Tongue (tissue), 1 donor: ENCODE measurements at regions not wholly inside any gene's neighbourhood (a gene's known extent, or its start where the extent isn't known, plus 50 kb on each side); places are given as distances from the start of the nearest gene placed in this dataset.
A peak's percentile ranks its signal among the peaks of the same experiment; 100 is the strongest.

ENCODE experiments used
- DNase-seq: peaks from one replicate; pipeline ENCODE4 v3.0.0-alpha.2; 2015

- peak; percentile 65 for DNase-seq
Observed at GRCh38 chrX:30504309-30504708, 73.3 kb downstream of the TASL start.

- no peak for DNase-seq
Observed at GRCh38 chrX:30495468-30495867, 82.1 kb downstream of the TASL start.

GRCh38 chrX:30493348-30493747 is 84.2 kb downstream of the TASL start:
- no peak for DNase-seq

GRCh38 chrX:30489323-30489722 is 88.2 kb downstream of the TASL start:
- no peak for DNase-seq

GRCh38 chrX:30488092-30488491 is 89.5 kb downstream of the TASL start:
- no peak for DNase-seq

- no peak for DNase-seq
Observed at GRCh38 chrX:30483996-30484395, 93.6 kb downstream of the TASL start.

GRCh38 chrX:30468471-30468870 is 109.1 kb downstream of the TASL start:
- no peak for DNase-seq
